GM23248 (cell line): ENCODE measurements at regions not wholly inside any gene's neighbourhood (a gene's known extent, or its start where the extent isn't known, plus 50 kb on each side); places are given as distances from the start of the nearest gene placed in this dataset.
A peak's percentile ranks its signal among the peaks of the same experiment; 100 is the strongest.

Source experiments
- DNase-seq: peaks from one replicate; pipeline ENCODE4 v3.0.0-alpha.2; 2015
- H2AFZ ChIP-seq: fragments of 200-600 bp; sonication (generic); 2 replicates; pipeline ENCODE4 v1.6.1; 2016; ENCODE audit warnings: antibody characterized with exemption
- H3F3A ChIP-seq: fragments of 200-600 bp; sonication (generic); 2 replicates; pipeline ENCODE4 v1.6.1; 2016; ENCODE audit warnings: mild to moderate bottlenecking, antibody characterized with exemption, mixed run types; ENCODE audit not compliant: insufficient read depth
- H3K27ac ChIP-seq: fragments of 200-600 bp; sonication (generic); 2 replicates; pipeline ENCODE4 v1.5.1; 2016; ENCODE audit warnings: mild to moderate bottlenecking
- H3K27me3 ChIP-seq: fragments of 200-600 bp; sonication (generic); replicated peaks from 2 replicates; pipeline ENCODE4 v1.6.1; 2016; ENCODE audit warnings: mild to moderate bottlenecking; ENCODE audit not compliant: insufficient read depth
- H3K36me3 ChIP-seq: fragments of 200-600 bp; sonication (generic); 2 replicates; pipeline ENCODE4 v1.6.1; 2016; ENCODE audit warnings: low read depth, mild to moderate bottlenecking
- H3K4me1 ChIP-seq: fragments of 200-600 bp; sonication (generic); 2 replicates; pipeline ENCODE4 v1.6.1; 2016; ENCODE audit warnings: mild to moderate bottlenecking; ENCODE audit not compliant: insufficient read depth
- H3K4me2 ChIP-seq: fragments of 200-600 bp; sonication (generic); one replicate; pipeline ENCODE4 v1.6.1; 2016; ENCODE audit warnings: mild to moderate bottlenecking; ENCODE audit not compliant: unreplicated experiment
- H3K4me3 ChIP-seq: fragments of 200-600 bp; sonication (generic); 2 replicates; pipeline ENCODE4 v1.5.1; 2016; ENCODE audit warnings: mild to moderate bottlenecking
- H3K79me2 ChIP-seq: fragments of 200-600 bp; sonication (generic); 2 replicates; pipeline ENCODE4 v1.6.1; 2016; ENCODE audit warnings: mild to moderate bottlenecking; ENCODE audit not compliant: insufficient read depth
- H3K9ac ChIP-seq: fragments of 200-600 bp; sonication (generic); 2 replicates; pipeline ENCODE4 v1.6.1; 2016; ENCODE audit warnings: mild to moderate bottlenecking
- H3K9me2 ChIP-seq: fragments of 200-600 bp; sonication (generic); 2 replicates; pipeline ENCODE4 v1.6.1; 2016; ENCODE audit warnings: mixed run types, mild to moderate bottlenecking, moderate library complexity; ENCODE audit not compliant: insufficient read depth
- H3K9me3 ChIP-seq: fragments of 200-600 bp; sonication (generic); one replicate; pipeline ENCODE4 v1.6.1; 2017; ENCODE audit warnings: low read depth
- H4K20me1 ChIP-seq: fragments of 200-600 bp; sonication (generic); 2 replicates; pipeline ENCODE4 v1.6.0; 2016; ENCODE audit not compliant: insufficient read depth
- EZH2 ChIP-seq: fragments of 200-600 bp; sonication (generic); IDR thresholded peaks from 2 replicates; pipeline ENCODE4 v1.6.1; 2018; ENCODE audit warnings: antibody characterized with exemption, mild to moderate bottlenecking; ENCODE audit not compliant: insufficient read depth, poor library complexity, severe bottlenecking
- EZH2phosphoT487 ChIP-seq: fragments of 200-600 bp; sonication (generic); IDR thresholded peaks from 2 replicates; pipeline ENCODE4 v1.6.1; 2018; ENCODE audit warnings: antibody characterized with exemption, moderate library complexity, mild to moderate bottlenecking, low read depth; ENCODE audit not compliant: insufficient read depth
- WGBS, 2 experiments: methylation state at CpG; one replicate each; pipeline ENCODE4 v1.1.6; 2015 to 2017; ENCODE audit warnings: low lambda C conversion rate in 2 of 2, low coverage in 1 of 2; ENCODE audit errors: missing lambda C conversion rate in 2 of 2; 5-methylcytosine and 5-hydroxymethylcytosine counted together
- in situ Hi-C: fragments of 300-500 bp; cut with MboI; formaldehyde crosslinking; loops from 2 replicates; pipeline ENCODE4 v1.15.0; 2020

- peaks cover 68% of the 10 kb centered on the region for H3K27me3 ChIP-seq
Measured at GRCh38 chr15:77846360-77846759, 213.6 kb upstream of the LINGO1 start.

GRCh38 chr15:77844798-77845446, 212.2 kb upstream of the LINGO1 start:
- no peak overlapping the region for H3K27ac ChIP-seq
- H3K4me3 ChIP-seq, result no peak overlapping the region
- TF ChIP-seq EZH2phosphoT487, result no peak
- TF ChIP-seq EZH2, result no peak
- H4K20me1 ChIP-seq, result no peaks in the 10 kb centered on the region
- 32% methylated on average over 3 of the region's 3 CpGs for WGBS, 2 experiments
- 0 out of 2 replicates have a peak, but pooled peaks cover 10% of the 10 kb centered on the region for H3F3A ChIP-seq
- H3K4me2 ChIP-seq, result no peak overlapping the region
- H3K9me2 ChIP-seq, result no peaks in the 10 kb centered on the region
- peaks cover 3% of the 10 kb centered on the region; the same call in 1 of the 2 replicates for H3K4me1 ChIP-seq
- H3K27me3 ChIP-seq, result peaks cover 56% of the 10 kb centered on the region
- H3K79me2 ChIP-seq, result no peaks in the 10 kb centered on the region
- no peak overlapping the region for H3K9ac ChIP-seq
- in situ Hi-C loops, result no loop called here
- H3K36me3 ChIP-seq, result no peaks in the 10 kb centered on the region
- H2AFZ ChIP-seq, result no peak overlapping the region
- peaks cover under 1% of the 10 kb centered on the region for H3K9me3 ChIP-seq
- DNase-seq, result no peak

More at GRCh38 chr15:77846360-77846759, 213.6 kb upstream of the LINGO1 start:
- H3K36me3 ChIP-seq, result no peaks in the 10 kb centered on the region
- no peaks in the 10 kb centered on the region for H3K79me2 ChIP-seq
- H3F3A ChIP-seq, result 0 out of 2 replicates have a peak, but pooled peaks cover 4% of the 10 kb centered on the region
- H3K9me2 ChIP-seq, result no peaks in the 10 kb centered on the region
- peaks cover under 1% of the 10 kb centered on the region; the same call in 1 of the 2 replicates for H3K4me1 ChIP-seq
- H4K20me1 ChIP-seq, result no peaks in the 10 kb centered on the region
- H3K9ac ChIP-seq, result no peak overlapping the region
- WGBS, 2 experiments, result 22 to 24% methylated on average over 2 of the region's 2 CpGs
- no peak overlapping the region for H3K4me2 ChIP-seq
- no peak overlapping the region for H2AFZ ChIP-seq
- TF ChIP-seq EZH2, result no peak
- TF ChIP-seq EZH2phosphoT487, result no peak
- peak; percentile 50 for DNase-seq
- in situ Hi-C loops, result no loop called here
- H3K4me3 ChIP-seq, result no peak overlapping the region
- H3K9me3 ChIP-seq, result peaks cover 5% of the 10 kb centered on the region
- H3K27ac ChIP-seq, result no peak overlapping the region

- in situ Hi-C loops, result no loop called here
- DNase-seq, result no peak
- H3K4me2 ChIP-seq, result no peak overlapping the region
- no peaks in the 10 kb centered on the region for H3K9me2 ChIP-seq
- H3K9me3 ChIP-seq, result no peaks in the 10 kb centered on the region
- no peak for TF ChIP-seq EZH2
- no peak overlapping the region for H2AFZ ChIP-seq
- H3K4me1 ChIP-seq, result peaks cover 3% of the 10 kb centered on the region; the same call in 1 of the 2 replicates
- H3K4me3 ChIP-seq, result no peak overlapping the region
- peaks cover 50% of the 10 kb centered on the region for H3K27me3 ChIP-seq
- 0 out of 2 replicates have a peak, but pooled peaks cover 10% of the 10 kb centered on the region for H3F3A ChIP-seq
- H3K36me3 ChIP-seq, result no peaks in the 10 kb centered on the region
- no peak overlapping the region for H3K27ac ChIP-seq
- H3K79me2 ChIP-seq, result no peaks in the 10 kb centered on the region
- no peaks in the 10 kb centered on the region for H4K20me1 ChIP-seq
- 27 to 34% methylated on average over 5 of the region's 5 CpGs for WGBS, 2 experiments
- H3K9ac ChIP-seq, result no peak overlapping the region
Measured at GRCh38 chr15:77843546-77843945, 210.8 kb upstream of the LINGO1 start.

- TF ChIP-seq EZH2phosphoT487 (no peak), EZH2 (no peak)
Measured at GRCh38 chr15:77840991-77841775, 208.5 kb upstream of the LINGO1 start.

More at GRCh38 chr15:77840991-77841775, 208.5 kb upstream of the LINGO1 start:
- Histone ChIP-seq H3K4me3 (no peak overlapping the region), H4K20me1 (no peaks in the 10 kb centered on the region), H3K79me2 (no peaks in the 10 kb centered on the region), H3K9me2 (no peaks in the 10 kb centered on the region), H3K9me3 (no peaks in the 10 kb centered on the region), H3K36me3 (no peaks in the 10 kb centered on the region), H3K4me2 (no peak overlapping the region), H2AFZ (no peak overlapping the region), H3K4me1 (peaks cover 3% of the 10 kb centered on the region; the same call in 1 of the 2 replicates), H3K27ac (no peak overlapping the region), H3K27me3 (peaks cover 37% of the 10 kb centered on the region), H3F3A (0 out of 2 replicates have a peak, but pooled peaks cover 10% of the 10 kb centered on the region), H3K9ac (no peak overlapping the region)
- in situ Hi-C loops, result no loop called here
- 55 to 65% methylated on average over 11 of the region's 11 CpGs for WGBS, 2 experiments
- DNase-seq, result peak; percentile 71
